Neuronal stem cell (in vitro differentiated cells): ENCODE measurements at regions not wholly inside any gene's neighbourhood (a gene's known extent, or its start where the extent isn't known, plus 50 kb on each side); places are given as distances from the start of the nearest gene placed in this dataset.

ENCODE experiments used
- DNase-seq: peaks from one replicate; pipeline ENCODE4 v3.0.0-alpha.2; 2013; ENCODE audit warnings: low spot score
- H2AFZ ChIP-seq: one replicate; pipeline ENCODE4 v1.6.1; 2013; ENCODE audit warnings: mild to moderate bottlenecking, low read length, inconsistent platforms
- H2AK5ac ChIP-seq: 2 replicates; pipeline ENCODE4 v1.6.1; 2013; ENCODE audit warnings: low read depth, mild to moderate bottlenecking, inconsistent platforms, low read length, moderate library complexity, mixed read lengths
- H2BK120ac ChIP-seq: 2 replicates; pipeline ENCODE4 v1.6.1; 2013; ENCODE audit warnings: low read depth, mild to moderate bottlenecking, inconsistent platforms, low read length, moderate library complexity, mixed read lengths
- H2BK12ac ChIP-seq: one replicate; pipeline ENCODE4 v1.6.1; 2013; ENCODE audit warnings: low read length, inconsistent platforms
- H2BK15ac ChIP-seq: 2 replicates; pipeline ENCODE4 v1.6.1; 2013; ENCODE audit warnings: mild to moderate bottlenecking, low read length, inconsistent platforms, mixed read lengths
- H2BK5ac ChIP-seq: one replicate; pipeline ENCODE4 v1.6.1; 2013; ENCODE audit warnings: inconsistent platforms, mild to moderate bottlenecking, low read length, moderate library complexity
- H3K14ac ChIP-seq: one replicate; pipeline ENCODE4 v1.6.1; 2013; ENCODE audit warnings: low read length, inconsistent platforms
- H3K18ac ChIP-seq: 2 replicates; pipeline ENCODE4 v1.6.1; 2013; ENCODE audit warnings: low read length, inconsistent platforms
- H3K23ac ChIP-seq: 2 replicates; pipeline ENCODE4 v1.6.1; 2013; ENCODE audit warnings: low read depth, mild to moderate bottlenecking, mixed read lengths, low read length, inconsistent platforms; ENCODE audit not compliant: poor library complexity
- H3K27ac ChIP-seq: replicated peaks from 3 replicates; pipeline ENCODE4 v1.5.1; 2013; ENCODE audit warnings: low read length, inconsistent platforms
- H3K27me3 ChIP-seq, 3 experiments: 2 replicates each; pipeline ENCODE4 v1.6.1; 2013; ENCODE audit warnings: low read length in 3 of 3, mild to moderate bottlenecking in 2 of 3, inconsistent platforms in 1 of 3, low read depth in 1 of 3, mixed read lengths in 1 of 3, moderate library complexity in 1 of 3; ENCODE audit not compliant: control insufficient read depth in 3 of 3, insufficient read depth in 3 of 3
- H3K36me3 ChIP-seq, 2 donors: replicated peaks in 1 of 2; 2 replicates each; pipeline ENCODE4 v1.6.1; 2013; ENCODE audit warnings: low read length in 2 of 2; ENCODE audit not compliant: control insufficient read depth in 2 of 2, insufficient read depth in 2 of 2
- H3K4ac ChIP-seq: 2 replicates; pipeline ENCODE4 v1.6.1; 2013; ENCODE audit warnings: inconsistent platforms, mild to moderate bottlenecking, low read length, moderate library complexity
- H3K4me1 ChIP-seq, 2 donors: 1 replicate in 1 of 2; 2 replicates in 1 of 2; pipeline ENCODE4 v1.6.1; 2013; ENCODE audit warnings: low read length in 2 of 2, low read depth in 1 of 2; ENCODE audit not compliant: control insufficient read depth in 2 of 2, insufficient read depth in 1 of 2
- H3K4me2 ChIP-seq: one replicate; pipeline ENCODE4 v1.6.1; 2013; ENCODE audit warnings: mild to moderate bottlenecking, low read length, inconsistent platforms; ENCODE audit not compliant: insufficient read depth, poor library complexity, severe bottlenecking
- H3K4me3 ChIP-seq, 2 donors: 2 replicates each; pipeline ENCODE4 v1.5.1; 2013; ENCODE audit warnings: low read length in 2 of 2, mild to moderate bottlenecking in 2 of 2, inconsistent platforms in 1 of 2, moderate library complexity in 1 of 2
- H3K79me1 ChIP-seq: one replicate; pipeline ENCODE4 v1.6.1; 2013; ENCODE audit warnings: low read depth, mild to moderate bottlenecking, inconsistent platforms, low read length, moderate library complexity
- H3K9ac ChIP-seq: one replicate; pipeline ENCODE4 v1.6.1; 2013; ENCODE audit warnings: mild to moderate bottlenecking, low read depth, low read length, inconsistent platforms; ENCODE audit not compliant: poor library complexity
- H3K9me3 ChIP-seq, 2 donors: replicated peaks in 1 of 2; 2 replicates each; pipeline versions ENCODE3 to v1.6.1; 2013; ENCODE audit warnings: low read length in 2 of 2, mild to moderate bottlenecking in 2 of 2, inconsistent platforms in 1 of 2, low read depth in 1 of 2, mixed read lengths in 1 of 2, moderate library complexity in 1 of 2; ENCODE audit not compliant: control insufficient read depth in 2 of 2, insufficient read depth in 1 of 2
- H4K8ac ChIP-seq: one replicate; pipeline ENCODE4 v1.6.1; 2013; ENCODE audit warnings: low read depth, mild to moderate bottlenecking, inconsistent platforms, low read length, moderate library complexity
- H4K91ac ChIP-seq: one replicate; pipeline ENCODE4 v1.6.1; 2013; ENCODE audit warnings: low read length, low read depth, mild to moderate bottlenecking, inconsistent platforms; ENCODE audit not compliant: poor library complexity
- WGBS, 2 donors: extraction: QIAGEN DNeasy Blood & Tissue Kit; methylation state at CpG; one replicate each; pipeline ENCODE4 v1.1.7; 2013; ENCODE audit warnings: missing lambda C conversion rate in 2 of 2, mixed read lengths in 1 of 2; ENCODE audit not compliant: insufficient read length in 2 of 2, insufficient replicate concordance in 1 of 2; ENCODE audit errors: extremely low coverage in 2 of 2; 5-methylcytosine and 5-hydroxymethylcytosine counted together

DNA sequence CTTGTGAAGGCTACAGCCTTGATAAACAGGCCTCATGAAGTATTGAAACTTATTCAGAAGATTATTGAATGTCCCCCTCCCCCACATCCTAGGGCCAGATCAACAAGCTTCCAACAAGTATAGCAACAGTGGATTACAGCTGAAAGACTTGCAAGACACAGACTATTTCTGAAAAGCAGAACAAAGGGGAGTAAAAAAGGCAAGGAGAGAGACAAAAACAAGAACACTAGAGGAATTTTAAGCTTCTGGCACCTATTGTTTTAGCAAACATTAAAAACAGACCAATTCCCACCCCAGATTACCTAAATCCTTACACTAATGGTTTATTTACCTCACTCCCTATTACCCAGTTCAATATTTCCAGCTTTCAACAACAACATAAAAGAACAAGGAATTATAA, 446.3 kb upstream of the FSTL5 start:
- DNase-seq: peak; percentile 39
- H2BK12ac ChIP-seq: no peak overlapping the region

DNA sequence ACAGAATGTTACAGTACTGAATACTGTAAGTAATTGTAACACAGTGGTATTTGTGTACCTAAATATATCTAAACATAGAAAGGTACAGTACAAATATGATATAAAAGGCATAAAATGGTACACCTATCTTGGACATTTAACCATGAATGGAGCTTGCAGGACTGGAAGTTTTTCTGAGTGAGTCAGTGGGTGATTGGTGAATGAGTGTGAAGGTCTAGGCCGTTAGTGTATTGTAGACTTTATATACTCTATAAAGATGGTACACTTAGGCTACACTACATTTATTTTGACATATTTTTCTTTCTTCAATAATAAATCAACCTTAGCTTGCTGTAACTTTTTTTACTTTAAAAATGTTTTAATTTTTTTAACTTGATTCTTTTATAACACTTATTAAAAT, 422.5 kb upstream of the FSTL5 start:
- H2BK120ac ChIP-seq: no peak overlapping the region
- H2AFZ ChIP-seq: no peak overlapping the region
- H4K8ac ChIP-seq: no peak overlapping the region
- H3K27ac ChIP-seq: no peak overlapping the region
- no peak overlapping the region for H3K4me2 ChIP-seq
- DNase-seq: no peak
- H3K9ac ChIP-seq: no peak overlapping the region
- no peaks in the 10 kb centered on the region for H3K27me3 ChIP-seq
- H2AK5ac ChIP-seq: no peak overlapping the region
- no peak overlapping the region for H3K23ac ChIP-seq
- no peak overlapping the region for H2BK12ac ChIP-seq
- no peak overlapping the region for H3K4ac ChIP-seq
- no peaks in the 10 kb centered on the region for H3K79me1 ChIP-seq
- no CpG with 5 or more reads among the region's 1 CpG for WGBS, 2 donors
- no peaks in the 10 kb centered on the region for H3K36me3 ChIP-seq
- no peaks in the 10 kb centered on the region for H3K9me3 ChIP-seq
- H3K4me1 ChIP-seq: no peaks in the 10 kb centered on the region
- no peak overlapping the region for H2BK15ac ChIP-seq
- no peak overlapping the region for H3K14ac ChIP-seq
- H2BK5ac ChIP-seq: no peak overlapping the region
- no peak overlapping the region for H3K18ac ChIP-seq
- no peak overlapping the region for H3K4me3 ChIP-seq
- H4K91ac ChIP-seq: no peak overlapping the region

More for the DNA sequence above, 446.3 kb upstream of the FSTL5 start:
- no peak overlapping the region for H3K4me3 ChIP-seq
- H3K36me3 ChIP-seq: peaks cover 0 to 2% of the 10 kb centered on the region in 2 donors
- no peaks in the 10 kb centered on the region for H3K9me3 ChIP-seq
- H3K79me1 ChIP-seq: peaks cover 2% of the 10 kb centered on the region
- H3K14ac ChIP-seq: no peak overlapping the region
- H3K4me1 ChIP-seq: no peaks in the 10 kb centered on the region
- no peak overlapping the region for H2AK5ac ChIP-seq
- no peak overlapping the region for H3K23ac ChIP-seq
- no peak overlapping the region for H3K4ac ChIP-seq
- H2BK5ac ChIP-seq: no peak overlapping the region
- no peak overlapping the region for H3K27ac ChIP-seq
- no peak overlapping the region for H2BK15ac ChIP-seq
- H4K91ac ChIP-seq: no peak overlapping the region
- H3K4me2 ChIP-seq: no peak overlapping the region
- H4K8ac ChIP-seq: no peak overlapping the region
- H3K9ac ChIP-seq: no peak overlapping the region
- H3K27me3 ChIP-seq: no peaks in the 10 kb centered on the region
- no peak overlapping the region for H2BK120ac ChIP-seq
- H2AFZ ChIP-seq: no peak overlapping the region
- no peak overlapping the region for H3K18ac ChIP-seq

DNA sequence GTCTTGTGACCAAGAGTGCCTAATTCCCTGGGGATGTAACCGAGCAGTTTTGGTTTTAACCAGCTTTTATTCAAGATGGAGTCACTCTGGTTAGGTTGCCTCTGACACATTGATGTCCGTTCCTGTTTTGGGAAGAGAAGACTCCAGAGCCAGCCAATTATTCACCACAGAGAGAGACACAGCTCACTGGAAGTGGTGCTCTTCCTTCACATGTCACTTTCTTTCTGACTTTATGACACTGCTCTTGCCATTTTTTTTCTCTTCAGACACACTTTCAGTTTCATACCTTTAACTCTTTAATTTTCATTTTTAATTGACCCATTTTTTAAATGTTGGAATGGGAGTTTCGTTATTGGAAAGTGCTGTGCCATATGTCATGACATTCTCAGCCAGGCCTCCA, 418.4 kb upstream of the FSTL5 start:
- H2AFZ ChIP-seq: no peak overlapping the region
- DNase-seq: no peak

DNA sequence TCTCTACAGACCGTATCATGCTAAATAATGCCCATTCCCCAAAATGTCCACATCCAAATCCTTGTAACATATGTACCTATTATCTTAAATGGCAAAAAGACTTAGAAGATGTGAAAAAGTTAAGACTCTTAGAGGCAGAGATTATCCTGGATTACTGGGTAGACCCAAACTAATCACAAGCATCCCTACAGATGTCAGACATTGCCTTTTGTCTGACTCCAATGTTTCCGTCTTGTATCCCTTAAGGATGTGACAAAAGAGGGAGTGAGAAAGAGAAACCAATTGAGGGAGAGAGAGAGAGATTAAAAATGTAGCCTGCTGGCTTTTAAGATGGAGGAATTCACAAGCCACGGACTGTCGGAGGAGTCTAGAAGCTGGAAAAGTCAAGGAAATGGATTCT, 401.9 kb upstream of the FSTL5 start:
- Histone ChIP-seq H3K23ac (no peak overlapping the region), H4K8ac (no peak overlapping the region), H3K4me2 (no peak overlapping the region), H2BK12ac (no peak overlapping the region), H2BK15ac (no peak overlapping the region), H2BK120ac (no peak overlapping the region), H3K4me1 (no peaks in the 10 kb centered on the region), H3K9ac (no peak overlapping the region), H3K4me3 (no peak overlapping the region), H3K4ac (no peak overlapping the region), H3K14ac (no peak overlapping the region), H3K27ac (no peak overlapping the region), H3K27me3 (no peaks in the 10 kb centered on the region), H3K36me3 (no peaks in the 10 kb centered on the region), H3K18ac (no peak overlapping the region), H2AK5ac (no peak overlapping the region), H3K9me3 (no peaks in the 10 kb centered on the region), H3K79me1 (no peaks in the 10 kb centered on the region), H4K91ac (no peak overlapping the region), H2BK5ac (no peak overlapping the region), H2AFZ (no peak overlapping the region)
- no peak for DNase-seq
- WGBS, 2 donors: no CpG with 5 or more reads among the region's 4 CpGs

More for the DNA sequence above, 418.4 kb upstream of the FSTL5 start:
- no CpG with 5 or more reads among the region's 3 CpGs for WGBS, 2 donors
- H3K23ac ChIP-seq: no peak overlapping the region
- no peak overlapping the region for H2BK120ac ChIP-seq
- H3K27ac ChIP-seq: no peak overlapping the region
- H2BK5ac ChIP-seq: no peak overlapping the region
- no peak overlapping the region for H2BK15ac ChIP-seq
- H3K4ac ChIP-seq: no peak overlapping the region
- no peak overlapping the region for H2AK5ac ChIP-seq
- H3K79me1 ChIP-seq: no peaks in the 10 kb centered on the region
- no peak overlapping the region for H3K9ac ChIP-seq
- no peak overlapping the region for H3K14ac ChIP-seq
- no peak overlapping the region for H2BK12ac ChIP-seq
- H3K36me3 ChIP-seq: no peaks in the 10 kb centered on the region
- no peaks in the 10 kb centered on the region for H3K27me3 ChIP-seq
- H3K4me2 ChIP-seq: no peak overlapping the region
- H3K18ac ChIP-seq: no peak overlapping the region
- H4K8ac ChIP-seq: no peak overlapping the region
- H3K9me3 ChIP-seq: no peaks in the 10 kb centered on the region
- H3K4me3 ChIP-seq: no peak overlapping the region
- no peaks in the 10 kb centered on the region for H3K4me1 ChIP-seq
- H4K91ac ChIP-seq: no peak overlapping the region
